Progenitor cell of endocrine pancreas (in vitro differentiated cells): ENCODE measurements at regions not wholly inside any gene's neighbourhood (a gene's known extent, or its start where the extent isn't known, plus 50 kb on each side); places are given as distances from the start of the nearest gene placed in this dataset.

ENCODE experiments used
- DNase-seq: peaks from one replicate; pipeline ENCODE4 v3.0.0; 2021; ENCODE audit warnings: low spot score; ENCODE audit not compliant: unreplicated experiment
- H3K27ac Mint-ChIP-seq: 2 replicates; pipeline ENCODE4 v1.8.0; 2021; ENCODE audit warnings: mild to moderate bottlenecking, moderate library complexity, mixed read lengths
- H3K27me3 Mint-ChIP-seq: 2 replicates; pipeline ENCODE4 v1.8.0; 2021; ENCODE audit warnings: mixed read lengths
- H3K36me3 Mint-ChIP-seq: 2 replicates; pipeline ENCODE4 v1.8.0; 2022; ENCODE audit warnings: mixed read lengths; ENCODE audit not compliant: insufficient read depth
- H3K4me1 Mint-ChIP-seq: 2 replicates; pipeline ENCODE4 v1.8.0; 2021; ENCODE audit warnings: low read depth, mixed read lengths
- H3K4me3 Mint-ChIP-seq: 2 replicates; pipeline ENCODE4 v1.8.0; 2021; ENCODE audit warnings: low read depth, mild to moderate bottlenecking, moderate library complexity, mixed read lengths
- H3K9me3 Mint-ChIP-seq: 2 replicates; pipeline ENCODE4 v1.8.0; 2021; ENCODE audit warnings: low read depth, mixed read lengths
- CTCF ChIP-seq: fragments of 200-600 bp; sonication (generic); IDR thresholded peaks from one replicate; pipeline ENCODE4 v1.5.0; 2021; ENCODE audit warnings: antibody characterized with exemption, mild to moderate bottlenecking; ENCODE audit not compliant: unreplicated experiment

- TF ChIP-seq CTCF, result no peak
- no peaks in the 10 kb centered on the region for H3K27me3 Mint-ChIP-seq
These were observed 66.3 kb upstream of the FAM9C start for GRCh38 chrX:13110433-13111324.

GRCh38 chrX:13109817-13110216, 65.4 kb upstream of the FAM9C start:
- H3K36me3 Mint-ChIP-seq, result no peaks in the 10 kb centered on the region
- H3K9me3 Mint-ChIP-seq, result peaks cover 23% of the 10 kb centered on the region
- no peak for TF ChIP-seq CTCF
- H3K27ac Mint-ChIP-seq, result no peak overlapping the region
- DNase-seq, result no peak
- no peak overlapping the region for H3K4me3 Mint-ChIP-seq
- no peaks in the 10 kb centered on the region for H3K27me3 Mint-ChIP-seq
- peaks cover 8% of the 10 kb centered on the region for H3K4me1 Mint-ChIP-seq

More at GRCh38 chrX:13110433-13111324, 66.3 kb upstream of the FAM9C start:
- Mint-ChIP-seq H3K9me3 (peaks cover 21% of the 10 kb centered on the region), H3K4me1 (peaks cover 8% of the 10 kb centered on the region), H3K27ac (no peak overlapping the region), H3K36me3 (no peaks in the 10 kb centered on the region), H3K4me3 (no peak overlapping the region)
- DNase-seq, result no peak

GRCh38 chrX:13103914-13104274, 59.5 kb upstream of the FAM9C start:
- Mint-ChIP-seq H3K36me3 (no peaks in the 10 kb centered on the region), H3K4me1 (peaks cover 17% of the 10 kb centered on the region), H3K27ac (no peak overlapping the region), H3K9me3 (peaks cover 28% of the 10 kb centered on the region), H3K4me3 (no peak overlapping the region), H3K27me3 (no peaks in the 10 kb centered on the region)
- TF ChIP-seq CTCF, result no peak
- no peak for DNase-seq

DNA sequence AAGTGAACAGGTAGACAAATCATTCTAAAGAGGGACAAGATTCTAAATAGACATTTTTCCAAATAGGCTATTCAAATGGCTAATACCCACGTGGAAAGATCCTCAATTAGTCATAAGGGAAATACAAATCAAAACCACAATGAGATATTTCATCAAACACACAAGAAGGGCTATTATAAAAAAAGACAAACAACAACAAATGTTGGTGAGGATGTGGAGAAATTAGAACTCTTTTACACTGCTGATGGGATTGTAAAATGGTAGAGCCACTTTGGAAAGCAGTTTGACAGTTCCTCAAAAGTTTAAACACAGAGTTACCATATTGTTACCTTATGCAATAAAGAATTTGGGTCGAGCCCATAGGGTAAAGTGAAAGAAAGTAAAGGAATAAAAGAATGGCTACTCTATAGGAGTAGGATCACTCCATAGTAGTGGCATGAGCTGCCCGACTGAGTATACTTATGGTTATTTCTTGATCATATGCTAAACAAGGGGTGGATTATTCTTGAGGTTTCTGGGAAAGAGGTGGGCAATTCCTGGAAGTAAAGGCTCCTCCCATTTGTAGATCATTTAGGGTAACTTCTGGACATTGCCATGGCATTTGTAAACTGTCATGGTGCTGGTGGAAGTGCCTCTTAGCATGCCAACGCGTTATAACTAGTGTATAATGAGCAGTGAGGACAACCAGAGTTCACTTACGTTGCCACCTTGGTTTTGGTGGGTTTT, 58.9 kb upstream of the FAM9C start:
- no peak for TF ChIP-seq CTCF
- Mint-ChIP-seq H3K4me3 (no peak overlapping the region), H3K36me3 (no peaks in the 10 kb centered on the region), H3K4me1 (peaks cover 14% of the 10 kb centered on the region), H3K27me3 (no peaks in the 10 kb centered on the region), H3K9me3 (peaks cover 26% of the 10 kb centered on the region), H3K27ac (no peak overlapping the region)
- no peak for DNase-seq

- Mint-ChIP-seq H3K27me3 (no peaks in the 10 kb centered on the region), H3K9me3 (peaks cover 26% of the 10 kb centered on the region), H3K27ac (no peak overlapping the region), H3K36me3 (no peaks in the 10 kb centered on the region), H3K4me1 (peaks cover 14% of the 10 kb centered on the region), H3K4me3 (no peak overlapping the region)
- no peak for DNase-seq
- TF ChIP-seq CTCF, result no peak
These were observed 58.2 kb upstream of the FAM9C start for GRCh38 chrX:13102636-13103035.
